ENCODE measurements at regions not wholly inside any gene's neighbourhood (a gene's known extent, or its start where the extent isn't known, plus 50 kb on each side); places are given as distances from the start of the nearest gene placed in this dataset.

DNA sequence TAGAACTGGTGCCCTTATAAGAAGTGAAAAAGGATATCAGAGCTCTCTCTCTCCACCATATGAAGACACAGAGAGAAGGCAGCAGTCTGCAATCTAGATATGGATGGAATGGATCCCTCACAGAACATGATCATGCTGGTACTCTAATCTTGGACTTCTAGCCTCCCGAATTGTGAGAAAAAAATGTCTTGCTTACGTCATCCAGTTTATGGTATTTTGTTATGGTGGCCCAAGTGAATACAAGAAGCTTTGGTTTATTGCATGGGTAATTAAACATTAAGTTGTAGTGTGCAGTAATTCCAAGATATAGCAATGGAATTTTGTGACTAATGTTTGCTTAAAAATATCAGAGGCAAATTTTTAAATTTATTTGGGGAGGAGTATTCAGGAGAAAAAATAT, 1667.4 kb upstream of the SLC39A10 start:
- no peak for DNase-seq

GRCh38 chr2:193988784-193989183, 1668.2 kb upstream of the SLC39A10 start:
- no peak for DNase-seq

GRCh38 chr2:193985272-193985671, 1671.8 kb upstream of the SLC39A10 start:
- no peak for DNase-seq

- DNase-seq: no peak
These were observed 1676.4 kb upstream of the SLC39A10 start for GRCh38 chr2:193980599-193980998.

DNA sequence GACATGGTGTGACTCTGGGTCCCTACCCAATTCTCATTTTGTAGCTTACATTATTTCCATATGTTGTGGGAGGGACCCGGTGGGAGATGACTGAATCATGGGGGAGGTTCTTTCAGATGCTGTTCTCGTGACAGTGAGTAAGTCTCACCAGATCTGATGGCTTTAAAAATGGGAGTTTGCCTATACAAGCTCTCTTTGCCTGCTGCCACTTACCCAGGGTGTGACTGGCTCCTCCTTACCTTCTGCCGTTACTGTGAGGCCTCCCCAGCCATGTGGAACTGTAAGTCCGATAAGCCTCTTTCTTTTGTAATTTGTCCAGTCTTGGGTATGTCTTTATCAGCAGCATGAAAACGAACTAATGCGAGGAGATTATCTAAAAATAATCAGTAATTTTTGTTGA, 1683.2 kb upstream of the SLC39A10 start:
- no peak for DNase-seq

DNA sequence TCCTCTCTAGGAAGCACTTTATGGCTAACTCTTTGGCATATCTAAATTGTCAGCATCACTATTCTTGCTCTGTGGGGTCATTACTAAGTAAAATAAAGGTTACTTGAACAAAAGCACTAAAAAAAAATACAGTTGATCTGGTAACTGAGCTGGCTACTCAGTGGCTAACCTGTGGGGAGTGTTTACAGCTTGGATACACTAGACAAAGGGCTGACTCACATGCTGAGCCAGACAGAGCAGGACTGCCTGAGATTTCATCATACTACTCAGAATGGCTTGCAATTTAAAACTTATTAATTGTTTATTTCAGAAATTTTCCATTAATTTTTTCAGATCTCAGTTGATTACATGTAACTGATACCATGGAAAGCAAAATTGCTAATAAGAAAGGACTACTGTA, 1690.4 kb upstream of the SLC39A10 start:
- peak in 1 of 3 donors; percentile 57 for DNase-seq

DNA sequence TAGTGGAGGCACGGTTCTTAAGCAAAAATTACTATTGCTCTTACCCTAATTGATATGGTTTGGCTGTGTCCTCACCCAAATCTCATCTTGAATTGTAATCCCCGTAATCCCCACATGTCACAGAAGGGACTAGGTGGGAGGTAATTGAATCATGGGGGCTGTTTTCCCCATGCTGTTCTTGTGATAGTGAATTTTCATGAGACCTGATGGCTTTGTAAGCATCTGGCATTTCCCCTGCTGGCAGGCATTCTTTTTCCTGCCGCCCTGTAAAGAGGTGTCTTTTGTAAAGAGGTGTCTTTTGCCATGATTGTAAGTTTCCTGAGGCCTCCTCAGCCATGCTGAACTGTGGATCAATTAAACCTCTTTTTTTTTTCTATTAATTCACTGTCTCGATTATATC, 1691.8 kb upstream of the SLC39A10 start:
- DNase-seq: no peak

DNA sequence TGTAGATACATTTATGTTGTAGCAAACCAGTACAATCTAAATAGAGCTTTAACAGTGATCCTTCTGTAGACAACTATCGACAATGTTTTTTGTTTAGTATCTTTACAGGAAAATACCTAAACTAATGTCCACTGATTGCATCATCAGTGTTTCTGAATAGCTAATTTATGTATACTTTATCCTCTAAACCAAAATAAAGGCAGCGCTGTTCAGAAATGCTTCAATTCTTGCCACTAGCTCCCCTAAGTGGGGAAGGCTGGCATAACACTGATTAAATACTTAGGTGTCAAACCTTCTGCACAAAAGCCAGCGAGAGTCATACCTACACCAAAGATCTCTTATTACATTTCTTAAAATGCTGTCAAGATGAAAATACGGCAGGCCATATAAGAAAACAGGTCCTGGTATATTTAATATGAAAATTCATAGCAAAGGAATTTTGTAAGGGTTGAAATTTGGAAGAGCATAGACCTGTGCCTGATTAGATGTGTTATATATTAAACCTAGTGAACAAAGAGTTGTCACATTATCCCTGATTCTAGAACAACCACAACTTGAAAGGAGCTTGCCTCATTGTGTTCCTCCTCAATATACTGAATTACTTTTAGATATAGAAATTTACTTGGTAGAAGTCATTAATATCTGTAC, 1693.4 kb upstream of the SLC39A10 start:
- DNase-seq: peak; percentile 3 to 25 (median 10)

DNA sequence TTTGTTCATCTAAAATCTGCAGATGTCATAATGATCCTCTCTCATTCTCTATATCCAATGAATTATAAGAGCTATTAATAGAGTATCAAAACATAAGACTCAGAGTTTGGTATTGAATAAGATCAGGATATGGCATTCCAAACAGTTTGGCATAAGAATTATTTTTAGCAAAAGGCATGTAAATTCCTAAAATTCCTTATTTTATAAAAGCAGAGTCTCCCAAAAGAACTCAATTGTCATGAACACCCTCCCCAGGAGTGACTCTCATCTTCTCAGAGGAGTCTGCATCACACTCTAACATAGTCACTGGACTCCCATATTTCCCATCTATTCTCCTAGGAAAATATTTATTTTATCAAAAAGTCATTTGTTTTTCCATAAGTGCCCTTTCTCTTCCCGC, 1710.2 kb upstream of the SLC39A10 start:
- DNase-seq: no peak

- DNase-seq: no peak
These were observed 1713.5 kb upstream of the SLC39A10 start for GRCh38 chr2:193943406-193943960.

DNA sequence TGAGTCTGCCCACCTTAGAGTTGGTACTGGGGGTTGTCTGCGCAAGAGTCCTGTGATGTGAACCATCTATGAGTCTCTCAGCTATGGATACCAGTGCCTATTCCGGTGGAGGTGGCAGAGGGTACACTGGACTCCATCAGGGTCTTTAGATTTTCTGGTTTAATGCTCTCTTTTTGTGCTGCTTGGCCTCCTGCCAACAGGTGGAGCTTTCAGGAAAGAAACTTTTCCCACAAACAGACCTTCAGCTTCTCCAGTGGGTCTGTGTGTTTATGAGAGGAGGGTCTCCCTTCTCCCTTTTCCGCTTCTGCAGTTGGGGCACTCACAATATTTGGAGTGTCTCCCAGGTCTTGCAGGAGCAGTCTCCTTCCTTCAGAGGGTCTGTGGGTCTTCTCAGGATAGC, 1721.9 kb upstream of the SLC39A10 start:
- DNase-seq: no peak

DNA sequence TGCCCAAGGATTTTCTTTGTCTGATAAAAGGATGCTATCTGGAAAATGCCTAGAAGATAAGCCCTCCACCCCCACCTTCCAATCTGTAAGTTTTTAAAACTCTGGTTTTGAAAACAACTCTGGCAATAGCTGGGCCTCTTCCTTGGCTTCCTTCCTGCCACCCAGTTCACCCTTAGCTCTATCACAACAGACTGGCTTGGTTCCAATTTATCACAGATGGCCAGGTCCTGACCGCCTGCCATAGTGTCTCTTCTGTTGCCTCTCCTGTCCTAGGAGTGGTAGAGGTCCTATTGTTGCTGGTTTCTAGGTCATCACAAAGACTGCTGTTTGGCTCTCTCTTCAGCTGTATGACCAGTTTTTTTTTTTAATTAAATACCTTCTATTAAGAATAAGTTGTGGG, 1727.9 kb upstream of the SLC39A10 start:
- no peak for DNase-seq

- DNase-seq: peak in 1 of 3 donors; percentile 5
These were observed 1712.8 kb upstream of the TMEFF2 start for GRCh38 chr2:193907561-193907960.

- DNase-seq: no peak
These were observed 1705.6 kb upstream of the TMEFF2 start for GRCh38 chr2:193900292-193900691.

- DNase-seq: no peak
These were observed 1700.5 kb upstream of the TMEFF2 start for GRCh38 chr2:193895226-193895625.

- DNase-seq: no peak
These were observed 1699.3 kb upstream of the TMEFF2 start for GRCh38 chr2:193894081-193894480.

DNA sequence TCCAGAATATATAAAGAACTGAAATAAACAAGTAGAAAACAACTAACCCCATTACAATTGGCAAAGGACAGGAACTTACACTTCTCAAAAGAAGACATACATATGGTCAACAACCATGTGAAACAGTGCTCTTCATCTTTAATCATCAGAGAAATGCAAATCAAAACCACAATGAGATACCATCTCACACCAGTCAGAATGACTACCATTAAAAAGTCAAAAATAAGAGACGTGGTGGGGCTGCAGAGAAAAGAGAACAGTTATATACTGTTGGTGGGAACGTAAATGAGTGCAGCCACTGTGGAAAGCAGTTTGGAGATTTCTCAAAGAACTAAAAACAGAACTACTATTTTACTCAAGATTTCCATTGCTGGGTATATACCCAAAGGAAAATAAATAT, 1696.3 kb upstream of the TMEFF2 start:
- no peak for DNase-seq

- DNase-seq: no peak
These were observed 1690.7 kb upstream of the TMEFF2 start for GRCh38 chr2:193885419-193885818.

DNA sequence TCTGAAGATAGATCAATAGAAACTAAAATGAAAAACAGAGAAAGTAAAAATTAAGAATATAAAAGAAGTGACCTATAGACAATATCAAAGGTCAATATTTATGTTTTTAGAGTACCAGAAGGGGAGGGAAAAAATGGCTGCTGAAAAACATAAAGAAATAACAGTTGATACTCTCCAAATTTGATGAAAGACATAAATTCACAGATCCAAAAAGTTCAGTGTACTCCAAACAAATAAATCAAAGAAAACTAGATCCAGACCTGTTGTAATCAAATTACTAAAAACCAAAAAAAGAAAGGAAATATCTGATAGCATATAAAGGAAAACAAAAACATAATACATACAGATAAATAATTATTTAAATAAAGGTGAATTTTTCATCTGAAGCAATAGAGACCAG, 1689.1 kb upstream of the TMEFF2 start:
- DNase-seq: no peak

- DNase-seq: no peak
These were observed 1682.2 kb upstream of the TMEFF2 start for GRCh38 chr2:193876980-193877379.

GRCh38 chr2:193869564-193869963, 1674.8 kb upstream of the TMEFF2 start:
- no peak for DNase-seq

- no peak for DNase-seq
These were observed 1674.1 kb upstream of the TMEFF2 start for GRCh38 chr2:193868833-193869232.

DNA sequence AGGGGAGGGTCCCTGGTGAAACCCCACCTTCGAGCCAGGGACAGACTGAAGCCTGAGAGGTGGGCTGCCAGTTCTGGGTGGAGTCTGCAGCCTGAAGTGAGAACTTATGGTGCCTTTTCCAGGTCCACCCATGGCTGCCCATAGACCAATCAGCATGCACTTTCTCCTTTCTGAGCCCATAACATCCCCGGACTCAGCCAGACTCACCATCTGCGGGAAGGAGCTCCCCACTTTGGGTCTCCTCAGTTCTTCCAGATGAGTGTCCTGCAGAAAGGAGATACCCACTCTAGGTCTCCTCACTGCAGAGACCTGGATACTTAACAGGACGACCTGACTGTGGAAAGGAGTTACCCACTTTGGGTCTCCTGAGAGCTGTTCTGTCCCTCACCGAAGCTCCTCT, 1673.4 kb upstream of the TMEFF2 start:
- no peak for DNase-seq

GRCh38 chr2:193867454-193867853, 1672.7 kb upstream of the TMEFF2 start:
- DNase-seq: no peak
